Suppressor macrophage treated with lipopolysaccharide for 1 hour (primary cell): ENCODE measurements at regions not wholly inside any gene's neighbourhood (a gene's known extent, or its start where the extent isn't known, plus 50 kb on each side); places are given as distances from the start of the nearest gene placed in this dataset.
"Not testable (repeated sequence)": the region's sequence is repeated elsewhere in the genome, so short reads cannot be mapped to it uniquely, and the experiment has no call there.

ENCODE experiments used
- DNase-seq, 3 donors: peaks; one replicate each; pipeline ENCODE4 v3.0.0-alpha.2; 2020 to 2022

GRCh38 chr6:1230281-1230680 lies 81.6 kb upstream of the FOXQ1 start:
- no peak for DNase-seq

GRCh38 chr6:1229808-1230207 lies 82.1 kb upstream of the FOXQ1 start:
- DNase-seq = no peak

GRCh38 chr6:1229301-1229700 lies 82.6 kb upstream of the FOXQ1 start:
- DNase-seq = no peak

- DNase-seq = no peak
Observed at GRCh38 chr6:1228754-1229191, 83.1 kb upstream of the FOXQ1 start.

GRCh38 chr6:1227935-1228753 lies 83.8 kb upstream of the FOXQ1 start:
- DNase-seq = no peak

GRCh38 chr6:1227600-1227934 lies 84.3 kb upstream of the FOXQ1 start:
- DNase-seq = no peak

- no peak for DNase-seq
Observed at GRCh38 chr6:1226277-1227099, 85.4 kb upstream of the FOXQ1 start.

GRCh38 chr6:1224514-1224913 lies 87.4 kb upstream of the FOXQ1 start:
- DNase-seq = no peak

GRCh38 chr6:1222728-1223595 lies 88.9 kb upstream of the FOXQ1 start:
- no peak for DNase-seq

GRCh38 chr6:1217396-1217795 lies 94.5 kb upstream of the FOXQ1 start:
- no peak for DNase-seq

GRCh38 chr6:1216488-1216974 lies 95.4 kb upstream of the FOXQ1 start:
- no peak for DNase-seq

GRCh38 chr6:1215884-1216487 lies 95.9 kb upstream of the FOXQ1 start:
- no peak for DNase-seq

- DNase-seq = no peak
Observed at GRCh38 chr6:1215023-1215422, 96.9 kb upstream of the FOXQ1 start.

- DNase-seq = no peak
Observed at GRCh38 chr6:1212919-1213318, 99.0 kb upstream of the FOXQ1 start.

GRCh38 chr6:1212138-1212537 lies 99.8 kb upstream of the FOXQ1 start:
- not testable (repeated sequence) for DNase-seq

- not testable (repeated sequence) for DNase-seq
Observed at GRCh38 chr6:1210631-1211030, 101.3 kb upstream of the FOXQ1 start.

- no peak for DNase-seq
Observed at GRCh38 chr6:1208876-1209275, 103.0 kb upstream of the FOXQ1 start.

GRCh38 chr6:1203546-1203945 lies 108.4 kb upstream of the FOXQ1 start:
- no peak for DNase-seq

GRCh38 chr6:1202201-1202600 lies 109.7 kb upstream of the FOXQ1 start:
- no peak for DNase-seq

GRCh38 chr6:1201547-1202200 lies 110.2 kb upstream of the FOXQ1 start:
- DNase-seq = no peak

GRCh38 chr6:1200409-1201101 lies 111.3 kb upstream of the FOXQ1 start:
- no peak for DNase-seq

- no peak for DNase-seq
Observed at GRCh38 chr6:1200081-1200408, 111.9 kb upstream of the FOXQ1 start.
